Skeletal muscle tissue (tissue), 3 donors: ENCODE measurements at regions not wholly inside any gene's neighbourhood (a gene's known extent, or its start where the extent isn't known, plus 50 kb on each side); places are given as distances from the start of the nearest gene placed in this dataset.

Experiments
- H3K27ac ChIP-seq: one replicate; pipeline ENCODE4 v1.7.0; 2013; ENCODE audit warnings: mild to moderate bottlenecking, low read depth, low read length, inconsistent platforms
- H3K27me3 ChIP-seq, 3 donors: one replicate each; pipeline ENCODE4 v1.7.0; 2013; ENCODE audit warnings: low read length in 3 of 3; ENCODE audit not compliant: control insufficient read depth in 3 of 3, insufficient read depth in 3 of 3
- H3K36me3 ChIP-seq, 3 donors: one replicate each; pipeline ENCODE4 v1.7.0; 2013; ENCODE audit warnings: low read length in 3 of 3; ENCODE audit not compliant: control insufficient read depth in 3 of 3, insufficient read depth in 3 of 3
- H3K4me1 ChIP-seq, 3 donors: one replicate each; pipeline ENCODE4 v1.7.0; 2013; ENCODE audit warnings: low read length in 3 of 3, mild to moderate bottlenecking in 3 of 3; ENCODE audit not compliant: control insufficient read depth in 3 of 3, insufficient read depth in 3 of 3
- H3K4me3 ChIP-seq, 3 donors: one replicate each; pipeline ENCODE4 v1.7.0; 2013; ENCODE audit warnings: low read length in 3 of 3
- H3K9ac ChIP-seq, 3 donors: one replicate each; pipeline ENCODE4 v1.7.0; 2013; ENCODE audit warnings: low read length in 3 of 3, mild to moderate bottlenecking in 3 of 3, moderate library complexity in 2 of 3, low read depth in 1 of 3
- H3K9me3 ChIP-seq, 3 donors: one replicate each; pipeline ENCODE4 v1.7.0; 2013; ENCODE audit warnings: low read length in 3 of 3; ENCODE audit not compliant: control insufficient read depth in 3 of 3
- donor health status: Osteomylitis.

DNA sequence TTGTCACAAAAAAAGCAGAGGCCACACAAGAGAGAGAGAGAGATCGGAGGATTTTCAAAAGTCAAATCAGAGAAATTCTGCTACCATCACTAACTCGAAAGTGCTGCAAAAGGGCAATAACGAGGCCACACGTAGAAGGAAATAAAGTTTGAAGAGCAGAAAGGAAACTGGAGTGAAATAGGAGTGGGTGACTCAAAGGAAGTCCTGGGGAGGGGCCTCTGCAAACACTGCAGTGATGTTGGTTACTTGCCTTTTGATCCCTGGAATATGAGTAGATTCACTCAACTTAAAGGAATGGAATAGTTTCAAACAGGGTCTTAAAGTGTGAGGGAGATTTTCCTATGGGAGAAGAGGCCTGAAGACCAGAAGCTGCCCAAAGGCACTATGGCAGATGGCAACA is 663.4 kb upstream of the LCORL start:
- Histone ChIP-seq H3K9ac (no peak overlapping the region), H3K36me3 (no peaks in the 10 kb centered on the region), H3K27ac (no peak overlapping the region), H3K4me1 (peaks cover 0 to 2% (median 0%) of the 10 kb centered on the region in 3 donors), H3K4me3 (no peak overlapping the region), H3K27me3 (no peaks in the 10 kb centered on the region), H3K9me3 (no peaks in the 10 kb centered on the region)

GRCh38 chr4:18676526-18676915 is 655.0 kb upstream of the LCORL start:
- Histone ChIP-seq H3K9ac (no peak overlapping the region), H3K9me3 (no peaks in the 10 kb centered on the region), H3K36me3 (no peaks in the 10 kb centered on the region), H3K4me3 (no peak overlapping the region), H3K4me1 (no peaks in the 10 kb centered on the region), H3K27ac (no peak overlapping the region), H3K27me3 (no peaks in the 10 kb centered on the region)

- Histone ChIP-seq H3K4me1 (no peaks in the 10 kb centered on the region), H3K9me3 (no peaks in the 10 kb centered on the region), H3K4me3 (no peak overlapping the region), H3K9ac (no peak overlapping the region), H3K36me3 (no peaks in the 10 kb centered on the region), H3K27me3 (no peaks in the 10 kb centered on the region), H3K27ac (no peak overlapping the region)
Observed at GRCh38 chr4:18675586-18676525, 654.3 kb upstream of the LCORL start.

DNA sequence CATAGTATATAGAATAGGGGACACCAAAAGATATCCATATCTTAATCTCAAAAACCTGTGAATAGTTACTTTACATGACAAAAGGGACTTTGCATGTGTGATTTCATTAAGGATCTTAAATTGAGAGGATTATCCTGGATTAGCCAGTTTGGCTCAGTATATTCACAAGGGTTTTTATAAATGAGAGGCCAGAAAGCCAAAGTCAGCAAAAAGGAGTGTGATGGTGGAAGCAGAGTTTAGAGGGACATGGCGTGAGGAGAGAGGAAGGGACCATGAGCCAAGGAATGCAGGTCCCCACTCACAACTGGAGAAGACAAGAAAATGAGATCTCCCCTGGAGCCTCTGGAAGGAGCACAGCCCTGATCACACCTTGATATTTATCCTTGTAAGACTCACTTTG is 648.5 kb upstream of the LCORL start:
- Histone ChIP-seq H3K9ac (no peak overlapping the region), H3K27ac (no peak overlapping the region), H3K9me3 (no peaks in the 10 kb centered on the region), H3K36me3 (no peaks in the 10 kb centered on the region), H3K4me1 (no peaks in the 10 kb centered on the region), H3K27me3 (no peaks in the 10 kb centered on the region), H3K4me3 (no peak overlapping the region)

DNA sequence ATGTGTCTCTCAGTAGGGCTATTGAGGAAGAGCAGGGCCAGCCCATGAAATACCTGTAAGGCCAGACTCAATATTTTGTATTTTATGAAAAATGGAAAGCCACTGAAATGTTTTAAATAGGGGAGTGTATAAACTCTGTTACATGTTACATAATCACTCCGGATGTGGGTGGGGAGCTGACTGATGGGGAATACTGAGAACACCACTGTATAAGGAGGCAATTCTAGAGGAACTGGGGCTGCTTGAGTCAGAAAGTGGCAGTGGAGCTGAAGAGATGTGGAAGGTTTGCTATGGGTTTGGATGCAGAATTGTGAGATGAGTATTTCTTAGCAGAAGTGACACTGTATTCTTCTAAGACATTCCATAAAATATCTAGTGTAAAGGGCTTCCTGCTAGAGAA is 647.8 kb upstream of the LCORL start:
- Histone ChIP-seq H3K9ac (no peak overlapping the region), H3K4me1 (no peaks in the 10 kb centered on the region), H3K27ac (no peak overlapping the region), H3K9me3 (no peaks in the 10 kb centered on the region), H3K4me3 (no peak overlapping the region), H3K36me3 (no peaks in the 10 kb centered on the region), H3K27me3 (no peaks in the 10 kb centered on the region)

DNA sequence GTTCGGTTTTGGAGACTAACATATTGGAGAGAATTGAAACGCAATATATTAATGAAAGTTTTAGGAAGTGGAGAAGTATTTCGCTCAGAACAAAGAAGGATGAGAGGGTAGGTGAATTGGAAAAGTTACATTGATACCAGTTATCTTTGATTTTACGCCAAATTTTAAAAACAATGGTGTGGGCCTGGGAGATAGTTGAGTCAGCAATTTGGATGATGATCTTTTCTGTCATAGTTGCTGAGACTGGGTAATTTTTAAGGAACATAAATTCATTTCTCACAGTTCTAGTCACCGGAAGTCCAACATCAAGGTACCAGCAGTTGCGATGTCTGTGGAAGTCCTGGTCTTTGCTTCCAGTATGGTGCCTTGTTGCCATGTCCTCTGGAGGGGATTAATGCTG is 644.8 kb upstream of the LCORL start:
- H3K27me3 ChIP-seq = no peaks in the 10 kb centered on the region
- H3K9ac ChIP-seq = no peak overlapping the region
- H3K4me1 ChIP-seq = no peaks in the 10 kb centered on the region

GRCh38 chr4:18664171-18664570 is 642.6 kb upstream of the LCORL start:
- no peaks in the 10 kb centered on the region for H3K27me3 ChIP-seq

More for the DNA sequence above, 644.8 kb upstream of the LCORL start:
- no peak overlapping the region for H3K27ac ChIP-seq
- H3K4me3 ChIP-seq = no peak overlapping the region
- H3K36me3 ChIP-seq = no peaks in the 10 kb centered on the region
- no peaks in the 10 kb centered on the region for H3K9me3 ChIP-seq

GRCh38 chr4:18645351-18645750 is 623.8 kb upstream of the LCORL start:
- H3K9me3 ChIP-seq = peaks cover 0 to 3% (median 0%) of the 10 kb centered on the region in 3 donors
- no peaks in the 10 kb centered on the region for H3K4me1 ChIP-seq

More at GRCh38 chr4:18664171-18664570, 642.6 kb upstream of the LCORL start:
- Histone ChIP-seq H3K4me1 (no peaks in the 10 kb centered on the region), H3K4me3 (no peak overlapping the region), H3K27ac (no peak overlapping the region), H3K9me3 (no peaks in the 10 kb centered on the region), H3K36me3 (no peaks in the 10 kb centered on the region), H3K9ac (no peak overlapping the region)

DNA sequence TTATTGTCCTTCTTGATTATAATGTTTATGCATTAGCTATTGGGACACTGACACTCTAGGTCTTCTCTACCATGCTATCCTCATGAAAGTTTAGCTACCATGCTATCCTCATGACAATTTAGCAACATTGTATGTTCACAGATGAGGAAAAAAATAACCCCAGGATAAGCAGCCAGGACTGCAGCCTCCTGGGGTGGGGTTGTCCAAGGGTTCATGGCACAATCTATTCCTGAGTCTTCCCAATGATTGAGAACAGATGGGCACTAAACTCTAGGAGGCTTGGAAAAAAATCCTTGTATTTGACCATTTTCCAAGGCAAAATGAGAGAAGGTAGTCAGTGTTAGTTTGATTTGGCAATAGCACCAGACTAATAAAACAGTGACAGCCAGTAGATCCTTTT is 619.8 kb upstream of the LCORL start:
- Histone ChIP-seq H3K36me3 (no peaks in the 10 kb centered on the region), H3K27ac (no peak overlapping the region), H3K9me3 (peaks cover 0 to 3% (median 0%) of the 10 kb centered on the region in 3 donors), H3K27me3 (no peaks in the 10 kb centered on the region), H3K4me1 (no peaks in the 10 kb centered on the region), H3K4me3 (no peak overlapping the region), H3K9ac (no peak overlapping the region)

More at GRCh38 chr4:18645351-18645750, 623.8 kb upstream of the LCORL start:
- Histone ChIP-seq H3K27ac (no peak overlapping the region), H3K9ac (no peak overlapping the region), H3K4me3 (no peak overlapping the region), H3K36me3 (no peaks in the 10 kb centered on the region), H3K27me3 (no peaks in the 10 kb centered on the region)

GRCh38 chr4:18638031-18638430 is 616.5 kb upstream of the LCORL start:
- no peaks in the 10 kb centered on the region for H3K9me3 ChIP-seq
- H3K27me3 ChIP-seq = no peaks in the 10 kb centered on the region
- H3K36me3 ChIP-seq = no peaks in the 10 kb centered on the region
- no peak overlapping the region for H3K4me3 ChIP-seq
- no peak overlapping the region for H3K9ac ChIP-seq
- no peaks in the 10 kb centered on the region for H3K4me1 ChIP-seq
- no peak overlapping the region for H3K27ac ChIP-seq
